B cell (primary cell): ENCODE measurements at regions not wholly inside any gene's neighbourhood (a gene's known extent, or its start where the extent isn't known, plus 50 kb on each side); places are given as distances from the start of the nearest gene placed in this dataset.

Experiments
- CTCF ChIP-seq: fragments of 200-600 bp; IDR thresholded peaks from one replicate; pipeline ENCODE4 v1.8.0; 2022; ENCODE audit warnings: antibody characterized with exemption, mild to moderate bottlenecking
- EZH2 ChIP-seq: IDR thresholded peaks from 2 replicates; pipeline ENCODE4 v1.6.1; 2012; ENCODE audit warnings: borderline replicate concordance, low read depth, mild to moderate bottlenecking, moderate library complexity, low read length; ENCODE audit not compliant: insufficient read depth, poor library complexity, severe bottlenecking

GRCh38 chr4:134276476-134276875, 74.9 kb upstream of the PABPC4L start:
- no peak for TF ChIP-seq EZH2
- no peak for TF ChIP-seq CTCF
